Erythroblast (primary cell): ENCODE measurements at regions not wholly inside any gene's neighbourhood (a gene's known extent, or its start where the extent isn't known, plus 50 kb on each side); places are given as distances from the start of the nearest gene placed in this dataset.

Experiments used
- GATA1 ChIP-seq: IDR thresholded peaks from 2 replicates; pipeline ENCODE4 v1.6.1; 2011; ENCODE audit warnings: low read depth, mild to moderate bottlenecking, control low read depth, low read length, moderate library complexity
- POLR2A ChIP-seq: IDR thresholded peaks from 2 replicates; pipeline ENCODE4 v1.6.1; 2011; ENCODE audit warnings: mild to moderate bottlenecking, low read length

- TF ChIP-seq POLR2A (no peak), GATA1 (no peak)
These were observed 146.4 kb downstream of the RPS12 start for GRCh38 chr6:132960720-132961119.
